ENCODE measurements at regions not wholly inside any gene's neighbourhood (a gene's known extent, or its start where the extent isn't known, plus 50 kb on each side); places are given as distances from the start of the nearest gene placed in this dataset.
"Not testable (repeated sequence)": the region's sequence is repeated elsewhere in the genome, so short reads cannot be mapped to it uniquely, and the experiment has no call there.

- not testable (repeated sequence) for H3K4me3 Mint-ChIP-seq; H3K36me3 ChIP-seq (ENCODE audit: insufficient read depth); H3F3A ChIP-seq (replicated peaks; ENCODE audit: low read depth); H4K20me1 ChIP-seq (replicated peaks; ENCODE audit: insufficient read depth); H3K4me3 ChIP-seq; H3K4me1 Mint-ChIP-seq; ATAC-seq; DNase-seq (ENCODE audit: low spot score); H3K4me1 ChIP-seq (ENCODE audit: insufficient read depth); H3K9me2 ChIP-seq (ENCODE audit: insufficient read depth); H2AFZ ChIP-seq; H3K27me3 ChIP-seq (ENCODE audit: insufficient read depth); H3K9me3 Mint-ChIP-seq; H3K79me2 ChIP-seq (replicated peaks; ENCODE audit: insufficient read depth); H3K4me2 ChIP-seq; H3K27ac Mint-ChIP-seq; H3K27ac ChIP-seq (ENCODE audit: low read depth); H3K27me3 Mint-ChIP-seq (ENCODE audit: insufficient read depth, low read depth, poor library complexity)
- peaks cover 13% of the 10 kb centered on the region for H3K36me3 Mint-ChIP-seq (ENCODE audit: low read depth)
Measured at GRCh38 chr2:124986870-124987269, 961.8 kb downstream of the CNTNAP5 start.

GRCh38 chr2:124987436-124987835, 962.3 kb downstream of the CNTNAP5 start:
- H3K79me2 ChIP-seq (replicated peaks; ENCODE audit: insufficient read depth); H3K27ac ChIP-seq (ENCODE audit: low read depth); H3K27me3 ChIP-seq (ENCODE audit: insufficient read depth); H3K4me3 ChIP-seq; H3K4me3 Mint-ChIP-seq; H3K36me3 ChIP-seq (ENCODE audit: insufficient read depth); H3K9me3 Mint-ChIP-seq; DNase-seq (ENCODE audit: low spot score); H3K27ac Mint-ChIP-seq; H3K4me2 ChIP-seq; ATAC-seq; H3K4me1 ChIP-seq (ENCODE audit: insufficient read depth); H3F3A ChIP-seq (replicated peaks; ENCODE audit: low read depth); H3K9me2 ChIP-seq (ENCODE audit: insufficient read depth); H2AFZ ChIP-seq; H4K20me1 ChIP-seq (replicated peaks; ENCODE audit: insufficient read depth); H3K4me1 Mint-ChIP-seq; H3K27me3 Mint-ChIP-seq (ENCODE audit: insufficient read depth, low read depth, poor library complexity): not testable (repeated sequence)
- peaks cover 16% of the 10 kb centered on the region for H3K36me3 Mint-ChIP-seq (ENCODE audit: low read depth)

- ATAC-seq (no peak), DNase-seq (ENCODE audit: low spot score) (no peak)
- Histone ChIP-seq H3K36me3 (ENCODE audit: insufficient read depth) (no peaks in the 10 kb centered on the region), H3K9me2 (ENCODE audit: insufficient read depth) (0 out of 2 replicates have a peak, but pooled peaks cover 2% of the 10 kb centered on the region), H3K4me2 (no peak overlapping the region), H3F3A (replicated peaks; ENCODE audit: low read depth) (no peaks in the 10 kb centered on the region), H3K79me2 (replicated peaks; ENCODE audit: insufficient read depth) (no peaks in the 10 kb centered on the region), H3K4me3 (no peak overlapping the region), H3K27me3 (ENCODE audit: insufficient read depth) (no peaks in the 10 kb centered on the region), H3K4me1 (ENCODE audit: insufficient read depth) (no peaks in the 10 kb centered on the region), H4K20me1 (replicated peaks; ENCODE audit: insufficient read depth) (no peaks in the 10 kb centered on the region), H3K27ac (ENCODE audit: low read depth) (no peak overlapping the region), H2AFZ (no peak overlapping the region)
- no peak overlapping the region for H3K4me3 Mint-ChIP-seq
- peaks cover 23% of the 10 kb centered on the region for H3K36me3 Mint-ChIP-seq (ENCODE audit: low read depth)
- H3K4me1 Mint-ChIP-seq: no peaks in the 10 kb centered on the region; the same call in 2 of the 3 replicates
- peaks cover 11% of the 10 kb centered on the region; the same call in 2 of the 3 replicates for H3K9me3 Mint-ChIP-seq
- peaks cover 4% of the 10 kb centered on the region for H3K27me3 Mint-ChIP-seq (ENCODE audit: insufficient read depth, low read depth, poor library complexity)
- no peak overlapping the region for H3K27ac Mint-ChIP-seq
- no peak for TF ChIP-seq EZH2phosphoT487 (IDR thresholded peaks at IDR 0.05; ENCODE audit: unreplicated experiment)
- no peak for TF ChIP-seq POLR2AphosphoS5 (IDR thresholded peaks at IDR 0.05; ENCODE audit: low read depth)
- no peak for TF ChIP-seq CTCF (conservative IDR thresholded peaks at IDR 0.05; ENCODE audit: low read depth in 2 of 2)
- no peak for TF ChIP-seq ETS1 (IDR thresholded peaks at IDR 0.05)
- TF ChIP-seq CREB1 (CRISPR knock-in tag; IDR thresholded peaks at IDR 0.05; ENCODE audit: low read depth): no peak
- no peak for TF ChIP-seq REST (IDR thresholded peaks at IDR 0.05; ENCODE audit: unreplicated experiment)
- TF ChIP-seq NANOG (IDR thresholded peaks at IDR 0.05; ENCODE audit: borderline replicate concordance): no peak
- no peak for TF ChIP-seq EZH2 (IDR thresholded peaks at IDR 0.05; ENCODE audit: low read depth, unreplicated experiment)
- TF ChIP-seq STAT1 (IDR thresholded peaks at IDR 0.05; ENCODE audit: unreplicated experiment): no peak
- TF ChIP-seq ZNF114 (CRISPR knock-in tag; IDR thresholded peaks at IDR 0.05): no peak
Measured at GRCh38 chr2:124988111-124988510, 963.0 kb downstream of the CNTNAP5 start.
